ENCODE measurements at regions not wholly inside any gene's neighbourhood (a gene's known extent, or its start where the extent isn't known, plus 50 kb on each side); places are given as distances from the start of the nearest gene placed in this dataset.
"Not testable (repeated sequence)": the region's sequence is repeated elsewhere in the genome, so short reads cannot be mapped to it uniquely, and the experiment has no call there.

DNA sequence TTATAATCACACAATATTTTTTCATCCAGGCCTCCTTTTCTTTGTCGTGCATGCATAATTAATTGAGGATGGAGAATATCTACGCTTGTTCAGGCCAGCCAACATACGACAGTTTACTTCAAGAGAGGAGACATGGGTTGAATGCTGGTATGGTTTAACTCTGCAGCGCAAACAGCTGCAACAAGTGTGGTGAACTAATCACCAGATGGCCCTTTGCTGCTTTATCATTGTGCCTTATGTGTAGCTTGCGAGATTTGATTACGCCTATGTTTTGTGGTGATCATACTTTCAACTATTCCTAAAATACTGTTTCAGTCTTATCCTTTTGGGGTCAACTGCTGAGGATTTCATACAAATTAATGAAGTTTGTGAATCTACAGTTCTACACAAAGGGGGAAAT is 105.6 kb downstream of the IGLL1 start:
- TF ChIP-seq, protein P1, sequence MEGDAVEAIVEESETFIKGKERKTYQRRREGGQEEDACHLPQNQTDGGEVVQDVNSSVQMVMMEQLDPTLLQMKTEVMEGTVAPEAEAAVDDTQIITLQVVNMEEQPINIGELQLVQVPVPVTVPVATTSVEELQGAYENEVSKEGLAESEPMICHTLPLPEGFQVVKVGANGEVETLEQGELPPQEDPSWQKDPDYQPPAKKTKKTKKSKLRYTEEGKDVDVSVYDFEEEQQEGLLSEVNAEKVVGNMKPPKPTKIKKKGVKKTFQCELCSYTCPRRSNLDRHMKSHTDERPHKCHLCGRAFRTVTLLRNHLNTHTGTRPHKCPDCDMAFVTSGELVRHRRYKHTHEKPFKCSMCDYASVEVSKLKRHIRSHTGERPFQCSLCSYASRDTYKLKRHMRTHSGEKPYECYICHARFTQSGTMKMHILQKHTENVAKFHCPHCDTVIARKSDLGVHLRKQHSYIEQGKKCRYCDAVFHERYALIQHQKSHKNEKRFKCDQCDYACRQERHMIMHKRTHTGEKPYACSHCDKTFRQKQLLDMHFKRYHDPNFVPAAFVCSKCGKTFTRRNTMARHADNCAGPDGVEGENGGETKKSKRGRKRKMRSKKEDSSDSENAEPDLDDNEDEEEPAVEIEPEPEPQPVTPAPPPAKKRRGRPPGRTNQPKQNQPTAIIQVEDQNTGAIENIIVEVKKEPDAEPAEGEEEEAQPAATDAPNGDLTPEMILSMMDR (IDR thresholded peaks at IDR 0.05) = not testable (repeated sequence)
- TF ChIP-seq POLR2AphosphoS5 (IDR thresholded peaks at IDR 0.05; ENCODE audit: low read depth, low read length); SIN3A (IDR thresholded peaks at IDR 0.05; ENCODE audit: borderline replicate concordance, insufficient read depth, low read depth, low read length); TCF7L2 (IDR thresholded peaks at IDR 0.05; ENCODE audit: low read depth, low read length): not testable (repeated sequence)
- TF ChIP-seq, protein P2, sequence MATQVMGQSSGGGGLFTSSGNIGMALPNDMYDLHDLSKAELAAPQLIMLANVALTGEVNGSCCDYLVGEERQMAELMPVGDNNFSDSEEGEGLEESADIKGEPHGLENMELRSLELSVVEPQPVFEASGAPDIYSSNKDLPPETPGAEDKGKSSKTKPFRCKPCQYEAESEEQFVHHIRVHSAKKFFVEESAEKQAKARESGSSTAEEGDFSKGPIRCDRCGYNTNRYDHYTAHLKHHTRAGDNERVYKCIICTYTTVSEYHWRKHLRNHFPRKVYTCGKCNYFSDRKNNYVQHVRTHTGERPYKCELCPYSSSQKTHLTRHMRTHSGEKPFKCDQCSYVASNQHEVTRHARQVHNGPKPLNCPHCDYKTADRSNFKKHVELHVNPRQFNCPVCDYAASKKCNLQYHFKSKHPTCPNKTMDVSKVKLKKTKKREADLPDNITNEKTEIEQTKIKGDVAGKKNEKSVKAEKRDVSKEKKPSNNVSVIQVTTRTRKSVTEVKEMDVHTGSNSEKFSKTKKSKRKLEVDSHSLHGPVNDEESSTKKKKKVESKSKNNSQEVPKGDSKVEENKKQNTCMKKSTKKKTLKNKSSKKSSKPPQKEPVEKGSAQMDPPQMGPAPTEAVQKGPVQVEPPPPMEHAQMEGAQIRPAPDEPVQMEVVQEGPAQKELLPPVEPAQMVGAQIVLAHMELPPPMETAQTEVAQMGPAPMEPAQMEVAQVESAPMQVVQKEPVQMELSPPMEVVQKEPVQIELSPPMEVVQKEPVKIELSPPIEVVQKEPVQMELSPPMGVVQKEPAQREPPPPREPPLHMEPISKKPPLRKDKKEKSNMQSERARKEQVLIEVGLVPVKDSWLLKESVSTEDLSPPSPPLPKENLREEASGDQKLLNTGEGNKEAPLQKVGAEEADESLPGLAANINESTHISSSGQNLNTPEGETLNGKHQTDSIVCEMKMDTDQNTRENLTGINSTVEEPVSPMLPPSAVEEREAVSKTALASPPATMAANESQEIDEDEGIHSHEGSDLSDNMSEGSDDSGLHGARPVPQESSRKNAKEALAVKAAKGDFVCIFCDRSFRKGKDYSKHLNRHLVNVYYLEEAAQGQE (IDR thresholded peaks at IDR 0.05; ENCODE audit: insufficient read depth in 1 of 2, low read depth in 2 of 2, low read length in 1 of 2) = not testable (repeated sequence)
